ENCODE measurements at regions not wholly inside any gene's neighbourhood (a gene's known extent, or its start where the extent isn't known, plus 50 kb on each side); places are given as distances from the start of the nearest gene placed in this dataset.

- TF ChIP-seq CREB1 (IDR thresholded peaks at IDR 0.05; ENCODE audit: low read depth) (no peak), TEAD4 (IDR thresholded peaks at IDR 0.05) (no peak), EP300 (IDR thresholded peaks at IDR 0.05; ENCODE audit: borderline replicate concordance) (no peak), NFIC (IDR thresholded peaks at IDR 0.05) (no peak), ZBTB7A (IDR thresholded peaks at IDR 0.05; ENCODE audit: low read depth) (no peak), CEBPB (IDR thresholded peaks at IDR 0.05) (no peak), YY1 (IDR thresholded peaks at IDR 0.05; ENCODE audit: low read depth) (no peak), FOXM1 (IDR thresholded peaks at IDR 0.05; ENCODE audit: borderline replicate concordance, low read depth) (no peak), RAD21 (IDR thresholded peaks at IDR 0.05; ENCODE audit: low read depth) (no peak), EGR1 (IDR thresholded peaks at IDR 0.05) (no peak), USF1 (IDR thresholded peaks at IDR 0.05) (no peak), TAF1 (IDR thresholded peaks at IDR 0.05; ENCODE audit: low read depth) (no peak), TCF12 (IDR thresholded peaks at IDR 0.05; ENCODE audit: low read depth) (no peak)
- TF ChIP-seq, protein P1, sequence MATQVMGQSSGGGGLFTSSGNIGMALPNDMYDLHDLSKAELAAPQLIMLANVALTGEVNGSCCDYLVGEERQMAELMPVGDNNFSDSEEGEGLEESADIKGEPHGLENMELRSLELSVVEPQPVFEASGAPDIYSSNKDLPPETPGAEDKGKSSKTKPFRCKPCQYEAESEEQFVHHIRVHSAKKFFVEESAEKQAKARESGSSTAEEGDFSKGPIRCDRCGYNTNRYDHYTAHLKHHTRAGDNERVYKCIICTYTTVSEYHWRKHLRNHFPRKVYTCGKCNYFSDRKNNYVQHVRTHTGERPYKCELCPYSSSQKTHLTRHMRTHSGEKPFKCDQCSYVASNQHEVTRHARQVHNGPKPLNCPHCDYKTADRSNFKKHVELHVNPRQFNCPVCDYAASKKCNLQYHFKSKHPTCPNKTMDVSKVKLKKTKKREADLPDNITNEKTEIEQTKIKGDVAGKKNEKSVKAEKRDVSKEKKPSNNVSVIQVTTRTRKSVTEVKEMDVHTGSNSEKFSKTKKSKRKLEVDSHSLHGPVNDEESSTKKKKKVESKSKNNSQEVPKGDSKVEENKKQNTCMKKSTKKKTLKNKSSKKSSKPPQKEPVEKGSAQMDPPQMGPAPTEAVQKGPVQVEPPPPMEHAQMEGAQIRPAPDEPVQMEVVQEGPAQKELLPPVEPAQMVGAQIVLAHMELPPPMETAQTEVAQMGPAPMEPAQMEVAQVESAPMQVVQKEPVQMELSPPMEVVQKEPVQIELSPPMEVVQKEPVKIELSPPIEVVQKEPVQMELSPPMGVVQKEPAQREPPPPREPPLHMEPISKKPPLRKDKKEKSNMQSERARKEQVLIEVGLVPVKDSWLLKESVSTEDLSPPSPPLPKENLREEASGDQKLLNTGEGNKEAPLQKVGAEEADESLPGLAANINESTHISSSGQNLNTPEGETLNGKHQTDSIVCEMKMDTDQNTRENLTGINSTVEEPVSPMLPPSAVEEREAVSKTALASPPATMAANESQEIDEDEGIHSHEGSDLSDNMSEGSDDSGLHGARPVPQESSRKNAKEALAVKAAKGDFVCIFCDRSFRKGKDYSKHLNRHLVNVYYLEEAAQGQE (IDR thresholded peaks at IDR 0.05; ENCODE audit: low read depth) = no peak
- TF ChIP-seq, protein P2, sequence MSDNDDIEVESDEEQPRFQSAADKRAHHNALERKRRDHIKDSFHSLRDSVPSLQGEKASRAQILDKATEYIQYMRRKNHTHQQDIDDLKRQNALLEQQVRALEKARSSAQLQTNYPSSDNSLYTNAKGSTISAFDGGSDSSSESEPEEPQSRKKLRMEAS (IDR thresholded peaks at IDR 0.05) = no peak
Observed at GRCh38 chr6:102402635-102403329, 1009.3 kb downstream of the GRIK2 start.

DNA sequence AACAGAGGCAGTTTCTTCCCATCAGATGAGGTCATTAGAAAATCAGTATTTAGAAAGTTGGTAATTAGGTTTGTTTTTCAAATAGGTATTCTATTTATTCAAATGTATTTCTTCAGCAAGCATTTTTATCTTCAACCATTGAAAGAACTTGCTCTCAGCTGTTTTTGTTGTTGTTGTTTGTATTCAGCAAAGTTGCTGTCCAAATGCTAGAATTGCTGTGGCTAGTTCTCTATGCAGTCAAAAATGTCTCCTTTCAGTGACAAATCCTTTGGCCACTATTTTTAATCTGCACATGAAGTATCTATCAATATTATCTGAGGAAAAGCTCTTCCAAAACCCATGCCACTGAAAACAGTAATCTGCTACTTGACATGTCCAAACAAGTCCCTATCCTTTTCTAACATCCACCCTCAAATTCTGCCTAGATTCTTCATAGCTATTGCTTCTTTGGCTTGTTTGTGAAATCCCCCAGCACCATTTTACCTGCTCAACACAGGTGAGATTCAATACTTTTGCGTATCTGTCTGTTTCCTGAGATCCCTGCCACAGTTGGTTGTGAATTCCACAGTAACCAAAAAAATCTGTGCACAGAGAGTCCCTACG is 1005.4 kb downstream of the GRIK2 start:
- no peak for TF ChIP-seq CREB1 (IDR thresholded peaks at IDR 0.05; ENCODE audit: low read depth)
- TF ChIP-seq, protein P1 (IDR thresholded peaks at IDR 0.05; ENCODE audit: low read depth) = peak; percentile 66

GRCh38 chr6:102390541-102390940 is 997.0 kb downstream of the GRIK2 start:
- TF ChIP-seq, protein P1 (IDR thresholded peaks at IDR 0.05; ENCODE audit: low read depth) = no peak
- TF ChIP-seq, protein P2 (IDR thresholded peaks at IDR 0.05) = no peak
- TF ChIP-seq TCF12 (IDR thresholded peaks at IDR 0.05; ENCODE audit: low read depth) (no peak), CREB1 (IDR thresholded peaks at IDR 0.05; ENCODE audit: low read depth) (no peak), USF1 (IDR thresholded peaks at IDR 0.05) (no peak), ZBTB7A (IDR thresholded peaks at IDR 0.05; ENCODE audit: low read depth) (no peak), TAF1 (IDR thresholded peaks at IDR 0.05; ENCODE audit: low read depth) (no peak), NFIC (IDR thresholded peaks at IDR 0.05) (no peak), FOXM1 (IDR thresholded peaks at IDR 0.05; ENCODE audit: borderline replicate concordance, low read depth) (no peak), RAD21 (IDR thresholded peaks at IDR 0.05; ENCODE audit: low read depth) (no peak), EP300 (IDR thresholded peaks at IDR 0.05; ENCODE audit: borderline replicate concordance) (no peak), TEAD4 (IDR thresholded peaks at IDR 0.05) (no peak), YY1 (IDR thresholded peaks at IDR 0.05; ENCODE audit: low read depth) (no peak), EGR1 (IDR thresholded peaks at IDR 0.05) (no peak), CEBPB (IDR thresholded peaks at IDR 0.05) (no peak)

- no peak for TF ChIP-seq EGR1 (IDR thresholded peaks at IDR 0.05)
- no peak for TF ChIP-seq TEAD4 (IDR thresholded peaks at IDR 0.05)
- TF ChIP-seq YY1 (IDR thresholded peaks at IDR 0.05; ENCODE audit: low read depth) = no peak
- no peak for TF ChIP-seq FOXM1 (IDR thresholded peaks at IDR 0.05; ENCODE audit: borderline replicate concordance, low read depth)
- no peak for TF ChIP-seq TCF12 (IDR thresholded peaks at IDR 0.05; ENCODE audit: low read depth)
- TF ChIP-seq, protein P2 (IDR thresholded peaks at IDR 0.05) = no peak
- no peak for TF ChIP-seq ZBTB7A (IDR thresholded peaks at IDR 0.05; ENCODE audit: low read depth)
- TF ChIP-seq USF1 (IDR thresholded peaks at IDR 0.05) = no peak
- TF ChIP-seq RAD21 (IDR thresholded peaks at IDR 0.05; ENCODE audit: low read depth) = no peak
- no peak for TF ChIP-seq TAF1 (IDR thresholded peaks at IDR 0.05; ENCODE audit: low read depth)
- TF ChIP-seq, protein P1 (IDR thresholded peaks at IDR 0.05; ENCODE audit: low read depth) = no peak
- no peak for TF ChIP-seq CREB1 (IDR thresholded peaks at IDR 0.05; ENCODE audit: low read depth)
- no peak for TF ChIP-seq EP300 (IDR thresholded peaks at IDR 0.05; ENCODE audit: borderline replicate concordance)
- TF ChIP-seq CEBPB (IDR thresholded peaks at IDR 0.05) = no peak
- no peak for TF ChIP-seq NFIC (IDR thresholded peaks at IDR 0.05)
Observed at GRCh38 chr6:102389994-102390393, 996.5 kb downstream of the GRIK2 start.

Data from Ishikawa (cell line).